GM18907 (cell line): ENCODE measurements at regions not wholly inside any gene's neighbourhood (a gene's known extent, or its start where the extent isn't known, plus 50 kb on each side); places are given as distances from the start of the nearest gene placed in this dataset.
A peak's percentile ranks its signal among the peaks of the same experiment; 100 is the strongest.

Experiments
- ATAC-seq: cut with Tn5 transposase; IDR thresholded peaks from one replicate; pipeline ENCODE4 v1.9.1; 2021; ENCODE audit warnings: mild to moderate bottlenecking, moderate library complexity; ENCODE audit not compliant: unreplicated experiment

DNA sequence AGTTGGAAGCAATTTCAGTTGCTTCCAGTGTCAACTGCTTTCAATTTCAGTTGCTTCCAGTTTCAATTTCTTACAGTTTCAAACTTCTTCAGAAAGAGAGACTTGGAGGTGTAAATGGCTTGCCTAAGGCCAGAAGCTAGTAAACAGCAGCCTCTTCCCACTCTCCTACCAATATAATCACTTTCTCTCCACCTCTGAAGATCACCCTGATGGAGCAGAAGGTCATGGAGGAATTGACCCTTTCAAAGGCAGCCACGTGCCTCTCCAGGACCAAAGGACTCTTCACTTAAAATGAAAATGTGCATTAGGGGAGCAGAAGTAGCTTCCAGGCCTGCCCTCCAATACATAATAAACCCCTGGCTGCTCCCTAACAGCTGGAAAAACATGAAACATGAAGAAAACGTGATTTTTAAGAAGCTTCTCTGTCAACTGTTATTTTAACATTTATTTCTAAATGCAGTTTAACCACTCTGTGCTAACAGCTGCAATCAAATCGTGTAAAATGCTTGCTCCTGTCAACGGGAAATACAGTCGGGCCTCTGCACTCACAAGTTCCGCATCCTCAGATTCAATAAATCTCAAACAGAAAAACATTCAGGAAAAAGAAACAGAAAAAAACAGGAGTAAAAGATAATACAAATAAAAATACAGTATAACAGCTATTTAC is 1020.6 kb downstream of the XPNPEP1 start:
- ATAC-seq, result peak; percentile 56

DNA sequence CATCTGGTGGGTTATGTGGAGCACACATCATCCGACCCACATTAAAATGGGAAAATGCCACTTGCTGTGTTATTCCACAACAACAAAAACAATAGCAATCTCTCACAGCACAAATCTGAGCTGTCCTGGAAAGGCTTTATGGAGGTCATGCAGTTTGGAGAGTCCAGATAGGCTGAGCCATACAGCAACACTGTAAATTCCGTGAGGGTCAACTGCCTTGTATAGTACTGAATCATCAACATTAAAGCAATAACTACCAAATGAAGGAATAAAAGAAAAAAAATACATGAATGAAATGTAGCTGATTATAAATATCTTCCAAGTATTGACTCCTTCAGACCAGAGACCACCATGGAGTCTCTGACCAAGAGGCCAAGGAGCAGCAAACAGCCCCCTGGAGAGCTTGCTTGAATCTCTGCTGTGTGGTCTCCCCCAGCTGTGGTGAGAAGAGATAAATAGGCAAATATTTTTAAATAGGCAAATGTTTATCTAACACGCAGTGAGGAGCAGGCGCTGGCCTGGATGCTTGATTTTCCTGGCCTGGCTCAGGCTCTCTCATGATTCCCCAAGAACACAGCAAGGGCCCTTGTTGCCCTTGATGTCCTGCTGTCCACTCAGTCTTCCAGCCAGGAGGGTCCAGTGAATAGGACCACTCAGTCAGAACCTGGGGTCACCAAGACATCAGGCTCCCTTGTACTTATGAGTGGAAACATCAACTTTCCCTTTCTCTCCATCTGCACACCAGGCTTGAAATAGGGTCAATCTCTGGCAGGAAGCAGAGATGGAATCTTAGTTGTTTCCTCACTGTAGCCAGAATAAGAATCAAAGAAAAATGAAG is 1021.3 kb downstream of the XPNPEP1 start:
- ATAC-seq, result no peak

DNA sequence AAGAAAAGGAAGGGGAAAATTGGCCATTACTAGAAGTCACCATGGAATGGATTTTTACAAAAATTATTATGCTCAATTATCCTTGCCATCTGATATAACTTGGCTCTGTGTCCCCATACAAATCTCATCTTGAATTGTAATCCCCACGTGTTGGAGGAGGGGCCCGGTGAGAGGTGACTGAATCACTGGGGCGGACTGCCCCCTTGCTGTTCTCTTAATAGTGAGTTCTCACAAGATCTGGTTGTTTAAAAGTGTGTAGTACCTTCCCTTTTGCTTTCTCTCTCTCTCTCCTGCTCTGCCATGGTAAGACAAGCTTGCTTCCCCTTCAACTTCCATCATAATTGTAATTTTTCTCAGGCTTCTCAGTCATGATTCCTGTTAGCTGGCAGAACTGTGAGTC is 1023.6 kb downstream of the XPNPEP1 start:
- ATAC-seq, result no peak

GRCh38 chr10:108894402-108895301 is 1028.7 kb downstream of the XPNPEP1 start:
- ATAC-seq, result peak; percentile 89

- no peak for ATAC-seq
These were observed 1046.2 kb downstream of the XPNPEP1 start for GRCh38 chr10:108877095-108877561.

GRCh38 chr10:108872854-108873253 is 1050.5 kb downstream of the XPNPEP1 start:
- ATAC-seq, result peak; percentile 53

GRCh38 chr10:108868881-108869280 is 1054.4 kb downstream of the XPNPEP1 start:
- ATAC-seq, result no peak

GRCh38 chr10:108862676-108863350 is 1060.5 kb downstream of the XPNPEP1 start:
- no peak for ATAC-seq

DNA sequence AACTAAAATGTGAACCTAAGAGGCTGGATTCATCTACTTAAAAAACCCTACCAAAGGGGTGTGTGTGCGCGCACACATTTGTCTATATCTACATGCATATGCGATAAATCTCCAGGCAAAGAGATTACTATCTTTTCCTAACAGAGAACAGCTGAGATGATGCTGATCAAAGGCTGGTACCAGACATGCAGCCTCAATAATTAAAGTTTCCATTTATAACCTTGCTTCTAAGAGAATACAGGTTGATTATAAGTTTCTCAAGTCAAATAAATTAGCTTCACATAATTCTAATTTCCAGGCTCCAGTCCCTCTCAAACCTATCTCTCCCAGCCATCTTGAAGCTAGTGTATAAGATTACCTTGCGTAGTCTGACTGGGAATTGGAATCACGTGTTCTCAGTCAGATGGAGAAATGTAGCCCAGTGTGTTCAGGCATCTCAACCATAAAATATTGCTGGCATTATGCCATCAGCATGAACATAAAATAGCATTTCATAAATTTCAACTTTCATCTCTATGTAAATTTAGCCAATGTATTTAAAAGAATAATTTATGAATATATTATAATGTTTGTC is 1062.0 kb downstream of the XPNPEP1 start:
- no peak for ATAC-seq

- ATAC-seq, result peak; percentile 77
These were observed 1071.1 kb downstream of the XPNPEP1 start for GRCh38 chr10:108852211-108852610.

DNA sequence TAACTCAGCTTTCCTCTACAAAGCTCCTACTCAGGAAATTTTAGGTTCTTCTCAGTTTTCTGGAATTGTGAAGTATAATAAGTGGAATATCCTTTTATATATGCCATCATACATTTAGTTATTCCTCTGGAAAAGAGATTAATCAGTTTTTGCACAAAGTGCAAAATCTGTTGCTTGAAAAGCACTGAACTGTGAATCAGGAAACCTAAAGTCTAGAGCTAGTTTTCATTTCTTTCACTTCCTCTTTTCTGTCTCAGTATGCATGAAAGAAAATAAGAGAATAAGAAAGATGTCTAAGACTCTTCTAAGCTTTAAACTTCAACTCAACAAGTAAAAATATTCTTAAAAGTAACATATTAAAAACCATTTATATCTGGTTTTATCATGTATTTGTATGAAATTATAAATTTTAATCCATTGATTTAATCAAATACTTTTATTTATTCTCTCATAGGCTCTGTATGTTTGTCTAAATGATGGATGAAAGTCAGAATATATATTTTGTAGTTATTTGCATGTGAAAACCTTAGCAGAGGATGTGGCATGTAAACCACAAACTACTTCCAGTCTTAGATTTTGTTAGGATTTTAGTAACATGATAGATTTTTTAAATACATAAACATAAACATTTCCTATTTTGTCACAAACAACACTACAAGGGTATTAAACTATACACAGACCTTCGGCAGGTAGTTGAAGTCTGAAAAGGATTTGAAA is 1073.0 kb downstream of the XPNPEP1 start:
- peak; percentile 87 for ATAC-seq

DNA sequence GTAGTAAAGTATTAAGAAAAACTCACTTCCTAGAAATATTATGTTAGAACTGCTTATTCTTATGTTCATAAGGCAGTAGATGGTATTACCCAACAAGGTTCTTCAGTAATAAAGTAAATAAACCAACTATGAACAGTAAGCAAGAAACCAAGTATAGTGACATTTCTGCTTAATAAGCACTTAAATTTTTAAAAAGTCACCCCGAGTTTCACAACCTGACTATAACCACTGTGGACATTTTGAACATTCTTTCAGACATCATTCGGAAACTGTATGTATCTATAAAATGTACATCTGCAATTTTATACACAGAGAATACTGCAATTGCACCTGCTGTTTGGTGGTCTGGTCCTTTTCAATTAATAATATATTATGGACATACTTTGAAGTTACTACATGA is 1073.6 kb downstream of the XPNPEP1 start:
- peak; percentile 43 for ATAC-seq

DNA sequence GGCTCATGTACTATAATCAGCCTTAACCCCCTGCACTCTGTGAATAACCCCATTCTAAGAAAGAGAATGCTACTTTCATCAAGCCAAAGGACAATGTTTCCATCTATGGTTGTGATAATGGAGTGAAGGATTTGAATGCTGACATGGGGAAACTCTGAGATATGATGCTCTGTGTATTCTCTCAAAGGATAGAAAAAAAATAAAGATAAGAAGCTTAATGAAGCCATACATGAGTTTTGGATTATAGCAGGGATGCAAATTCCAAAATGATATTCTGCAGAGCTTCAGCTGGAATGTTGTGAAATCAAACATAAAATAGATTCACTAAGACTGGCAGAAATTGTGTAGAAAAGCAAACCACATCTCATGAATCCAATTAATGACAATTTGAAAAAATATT is 1074.1 kb downstream of the XPNPEP1 start:
- no peak for ATAC-seq

- no peak for ATAC-seq
These were observed 1075.3 kb downstream of the XPNPEP1 start for GRCh38 chr10:108848046-108848445.

- ATAC-seq, result no peak
These were observed 1082.4 kb downstream of the XPNPEP1 start for GRCh38 chr10:108840944-108841343.

DNA sequence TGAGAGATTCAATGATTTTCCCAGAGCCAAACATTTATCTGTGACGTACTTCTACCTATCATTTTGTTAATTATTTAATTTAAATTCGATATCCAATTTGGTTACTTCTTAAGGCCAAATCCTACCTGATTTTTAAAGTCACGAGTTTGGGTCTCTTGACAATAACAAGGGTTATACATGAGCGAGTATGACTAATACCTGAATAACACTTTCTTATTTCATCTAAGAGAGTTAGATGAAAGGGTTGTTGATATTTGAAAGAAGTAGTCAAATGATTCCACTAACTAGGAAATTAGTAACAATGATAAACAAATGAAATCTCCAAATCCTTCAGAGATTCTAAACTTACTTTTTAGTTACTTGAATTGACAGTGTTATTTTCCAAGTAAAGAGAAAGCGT is 1086.9 kb downstream of the XPNPEP1 start:
- no peak for ATAC-seq

- no peak for ATAC-seq
These were observed 1101.3 kb downstream of the XPNPEP1 start for GRCh38 chr10:108822026-108822425.

GRCh38 chr10:108819302-108819701 is 1104.0 kb downstream of the XPNPEP1 start:
- no peak for ATAC-seq

- no peak for ATAC-seq
These were observed 1105.7 kb downstream of the XPNPEP1 start for GRCh38 chr10:108817584-108817983.

- ATAC-seq, result no peak
These were observed 1106.2 kb downstream of the XPNPEP1 start for GRCh38 chr10:108817135-108817534.
